PC-3 (cell line): ENCODE measurements at regions not wholly inside any gene's neighbourhood (a gene's known extent, or its start where the extent isn't known, plus 50 kb on each side); places are given as distances from the start of the nearest gene placed in this dataset.

Source experiments
- ATAC-seq: fragments of 200-7000 bp; cut with Tn5 transposase; 2 replicates; pipeline ENCODE4 v1.9.1; 2020; ENCODE audit warnings: mild to moderate bottlenecking, moderate library complexity
- BruUV-seq: library from RNA; stranded (reverse); fragments of 400-500 nt; replicated peaks from 2 replicates; lab custom pipeline; 2021; lab: Mats Ljungman, UMichigan
- CTCF ChIA-PET: fragments of 300-600 bp; sonication (Branson Sonifier 250); formaldehyde crosslinking; loops from one replicate; lab custom pipeline; 2022; ENCODE audit warnings: antibody characterized with exemption; lab: Charles Lee
- POLR2A ChIA-PET: fragments of 300-600 bp; sonication (Branson Sonifier 250); formaldehyde crosslinking; loops from one replicate; lab custom pipeline; 2022; ENCODE audit warnings: antibody characterized with exemption; ENCODE audit not compliant: unreplicated experiment; lab: Charles Lee
- DNase-seq: peaks from one replicate; pipeline ENCODE4 v3.0.0-alpha.2; 2015
- H2AFZ ChIP-seq: fragments of 300-600 bp; sonication (generic); 2 replicates; pipeline ENCODE4 v1.6.0; 2016; ENCODE audit warnings: antibody characterized with exemption, low read length
- H3F3A ChIP-seq: fragments of 300-600 bp; sonication (generic); one replicate; pipeline ENCODE4 v1.6.0; 2017; ENCODE audit warnings: antibody characterized with exemption, low read length, control low read depth, mild to moderate bottlenecking; ENCODE audit not compliant: unreplicated experiment
- H3K27ac ChIP-seq: fragments of 300-600 bp; sonication (generic); 2 replicates; pipeline ENCODE4 v1.5.1; 2016; ENCODE audit warnings: mild to moderate bottlenecking, low read length
- H3K27me3 ChIP-seq: fragments of 300-600 bp; sonication (generic); 2 replicates; pipeline ENCODE4 v1.6.1; 2016; ENCODE audit warnings: low read length, mixed read lengths
- H3K36me3 ChIP-seq: fragments of 300-600 bp; sonication (generic); 2 replicates; pipeline ENCODE4 v1.6.1; 2016; ENCODE audit warnings: low read depth, mixed run types, low read length, mixed read lengths
- H3K4me1 ChIP-seq: fragments of 300-600 bp; sonication (generic); 2 replicates; pipeline ENCODE4 v1.5.1; 2016; ENCODE audit warnings: low read length; ENCODE audit not compliant: insufficient read depth
- H3K4me2 ChIP-seq: fragments of 300-600 bp; sonication (generic); 2 replicates; pipeline ENCODE4 v1.6.0; 2016; ENCODE audit warnings: low read length
- H3K4me3 ChIP-seq: fragments of 300-600 bp; sonication (generic); 2 replicates; pipeline ENCODE4 v1.5.1; 2016; ENCODE audit warnings: mild to moderate bottlenecking, low read length, mixed read lengths
- H3K79me2 ChIP-seq: fragments of 300-600 bp; sonication (generic); 2 replicates; pipeline ENCODE4 v1.6.1; 2017; ENCODE audit warnings: low read length, mixed read lengths
- H3K9ac ChIP-seq: fragments of 300-600 bp; sonication (generic); 2 replicates; pipeline ENCODE4 v1.6.0; 2016; ENCODE audit warnings: mild to moderate bottlenecking, low read length
- H3K9me2 ChIP-seq: fragments of 300-600 bp; sonication (generic); replicated peaks from 2 replicates; pipeline ENCODE4 v1.6.1; 2016; ENCODE audit warnings: mixed run types, low read length, mixed read lengths
- H3K9me3 ChIP-seq: fragments of 300-600 bp; sonication (generic); 2 replicates; pipeline ENCODE4 v1.6.1; 2016; ENCODE audit warnings: low read length, mixed read lengths
- H4K20me1 ChIP-seq: fragments of 300-600 bp; sonication (generic); 2 replicates; pipeline ENCODE4 v1.6.1; 2016; ENCODE audit warnings: low read length, mixed read lengths
- CTCF ChIP-seq: fragments of 300-600 bp; sonication (generic); conservative IDR thresholded peaks from 2 replicates; pipeline ENCODE4 v1.5.1; 2017; ENCODE audit warnings: antibody characterized with exemption, low read depth, mild to moderate bottlenecking, low read length
- EZH2 ChIP-seq: fragments of 300-600 bp; sonication (generic); IDR thresholded peaks from one replicate; pipeline ENCODE4 v1.6.1; 2017; ENCODE audit warnings: antibody characterized with exemption, mild to moderate bottlenecking, low read length; ENCODE audit not compliant: unreplicated experiment
- EZH2phosphoT487 ChIP-seq: fragments of 300-600 bp; sonication (generic); IDR thresholded peaks from 2 replicates; pipeline ENCODE4 v1.6.1; 2018; ENCODE audit warnings: mild to moderate bottlenecking, antibody characterized with exemption, low read length, borderline replicate concordance
- intact Hi-C: fragments of 100-400 bp; cut with micrococcal nuclease; formaldehyde crosslinking; loops from 2 replicates; pipeline ENCODE4 v1.9.0; 2023

GRCh38 chr5:82365744-82366228, 87.6 kb upstream of the RPS23 start:
- H3K27ac ChIP-seq, result peak overlapping the region; percentile 97
- no peaks in the 10 kb centered on the region for H3K36me3 ChIP-seq
- DNase-seq (peak; percentile 94), ATAC-seq (peak; percentile 87)
- H3K9me2 ChIP-seq, result no peaks in the 10 kb centered on the region
- ChIA-PET POLR2A (interaction anchor here (0.6 to 0.8 kb wide), 5 partner anchors 13 to 914 kb away, joined by 3 to 5 read pairs (median 3); partner anchors contain the start of gene SSBP2), CTCF (interaction anchor here (1.0 to 1.1 kb wide), 2 partner anchors 41 to 55 kb away, joined by 3 to 6 read pairs; no protein-coding TSS in a partner anchor)
- intact Hi-C loops, result loop anchor here (1.0 kb wide), 2 partner anchors 40 to 1108 kb away; no protein-coding TSS in a partner anchor
- peak overlapping the region; percentile 55 for H3K4me2 ChIP-seq
- H3K4me3 ChIP-seq, result no peak overlapping the region
- no peak for TF ChIP-seq CTCF
- TF ChIP-seq EZH2, result no peak
- no peak for TF ChIP-seq EZH2phosphoT487
- no peaks in the 10 kb centered on the region for H4K20me1 ChIP-seq
- H3K27me3 ChIP-seq, result no peaks in the 10 kb centered on the region
- H3K4me1 ChIP-seq, result peaks cover 22% of the 10 kb centered on the region
- no TSS peak for BruUV-seq
- no peaks in the 10 kb centered on the region for H3K79me2 ChIP-seq
- no peaks in the 10 kb centered on the region for H3K9me3 ChIP-seq
- peaks cover 6% of the 10 kb centered on the region for H3F3A ChIP-seq
- H2AFZ ChIP-seq, result no peak overlapping the region
- H3K9ac ChIP-seq, result peak overlapping the region; percentile 77

- no peaks in the 10 kb centered on the region for H3K79me2 ChIP-seq
- BruUV-seq, result no TSS peak
- H3K4me1 ChIP-seq, result peaks cover 22% of the 10 kb centered on the region
- no peak for ATAC-seq
- intact Hi-C loops, result loop anchor here (1.0 kb wide), 2 partner anchors 40 to 1108 kb away; no protein-coding TSS in a partner anchor
- peak overlapping the region; percentile 97 for H3K27ac ChIP-seq
- no peaks in the 10 kb centered on the region for H3K36me3 ChIP-seq
- peak overlapping the region; percentile 71 for H3K9ac ChIP-seq
- CTCF ChIA-PET, result interaction anchor here (0.6 to 1.1 kb wide), 3 partner anchors 56 to 712 kb away, joined by 4 to 6 read pairs (median 4); no protein-coding TSS in a partner anchor
- DNase-seq, result no peak
- no peaks in the 10 kb centered on the region for H4K20me1 ChIP-seq
- H3K4me3 ChIP-seq, result no peak overlapping the region
- H3K4me2 ChIP-seq, result peak overlapping the region; percentile 47
- TF ChIP-seq EZH2phosphoT487, result no peak
- TF ChIP-seq CTCF, result no peak
- no peak for TF ChIP-seq EZH2
- no peak overlapping the region for H2AFZ ChIP-seq
- no peaks in the 10 kb centered on the region for H3K9me2 ChIP-seq
- POLR2A ChIA-PET, result interaction anchor here (0.6 kb wide), 1 partner anchor 277 kb away, joined by 3 read pairs; no protein-coding TSS in a partner anchor
- peaks cover 6% of the 10 kb centered on the region for H3F3A ChIP-seq
- no peaks in the 10 kb centered on the region for H3K27me3 ChIP-seq
- H3K9me3 ChIP-seq, result no peaks in the 10 kb centered on the region
These were observed 86.9 kb upstream of the RPS23 start for GRCh38 chr5:82365026-82365425.

- Histone ChIP-seq H3K9ac (peak overlapping the region; percentile 71), H3K27me3 (no peaks in the 10 kb centered on the region), H3K4me2 (no peak overlapping the region; the same call in 1 of the 2 replicates), H3K9me3 (no peaks in the 10 kb centered on the region), H3K79me2 (no peaks in the 10 kb centered on the region), H3K4me3 (no peak overlapping the region), H2AFZ (no peak overlapping the region), H3K4me1 (peaks cover 22% of the 10 kb centered on the region), H3K36me3 (no peaks in the 10 kb centered on the region), H3K27ac (peak overlapping the region; percentile 97), H4K20me1 (no peaks in the 10 kb centered on the region), H3K9me2 (no peaks in the 10 kb centered on the region), H3F3A (peaks cover 6% of the 10 kb centered on the region)
- DNase-seq (peak; percentile 66), ATAC-seq (peak; percentile 70)
- intact Hi-C loops, result loop anchor here (1.0 kb wide), 1 partner anchor 57 kb away; no protein-coding TSS in a partner anchor
- TF ChIP-seq EZH2phosphoT487, result no peak
- TF ChIP-seq CTCF, result peak; percentile 61
- ChIA-PET POLR2A (no interaction called here), CTCF (interaction anchor here (0.5 to 1.1 kb wide), 5 partner anchors 12 to 712 kb away, joined by 3 to 6 read pairs (median 4); no protein-coding TSS in a partner anchor)
- BruUV-seq, result no TSS peak
These were observed 86.3 kb upstream of the RPS23 start for GRCh38 chr5:82364497-82364896.
